HCT116 (cell line): ENCODE measurements at regions not wholly inside any gene's neighbourhood (a gene's known extent, or its start where the extent isn't known, plus 50 kb on each side); places are given as distances from the start of the nearest gene placed in this dataset.

Experiments used
- CEBPB ChIP-seq: IDR thresholded peaks from 2 replicates; pipeline ENCODE4 v1.6.1; 2012; ENCODE audit warnings: low read depth
- EGR1 ChIP-seq: IDR thresholded peaks from 2 replicates; pipeline ENCODE4 v1.6.1; 2012; ENCODE audit warnings: low read depth

- TF ChIP-seq CEBPB (no peak), EGR1 (no peak)
Measured at GRCh38 chr18:38539856-38540255, 974.3 kb upstream of the CELF4 start.
